Neuron (in vitro differentiated cells): ENCODE measurements at regions not wholly inside any gene's neighbourhood (a gene's known extent, or its start where the extent isn't known, plus 50 kb on each side); places are given as distances from the start of the nearest gene placed in this dataset.
A peak's percentile ranks its signal among the peaks of the same experiment; 100 is the strongest.

ENCODE experiments used
- H2AFZ ChIP-seq: one replicate; pipeline ENCODE4 v1.6.1; 2013; ENCODE audit warnings: low read depth, mild to moderate bottlenecking, inconsistent platforms, low read length, moderate library complexity
- H3K27me3 ChIP-seq: one replicate; pipeline ENCODE4 v1.6.1; 2013; ENCODE audit warnings: low read length; ENCODE audit not compliant: insufficient read depth
- H3K36me3 ChIP-seq: one replicate; pipeline ENCODE4 v1.6.1; 2013; ENCODE audit warnings: low read length; ENCODE audit not compliant: insufficient read depth
- H3K4me1 ChIP-seq: one replicate; pipeline ENCODE4 v1.6.1; 2013; ENCODE audit warnings: low read length; ENCODE audit not compliant: insufficient read depth
- H3K4me3 ChIP-seq: 2 replicates; pipeline ENCODE4 v1.5.1; 2013; ENCODE audit warnings: mild to moderate bottlenecking, low read length, moderate library complexity
- H3K9me3 ChIP-seq: one replicate; pipeline ENCODE4 v1.6.1; 2013; ENCODE audit warnings: low read length

DNA sequence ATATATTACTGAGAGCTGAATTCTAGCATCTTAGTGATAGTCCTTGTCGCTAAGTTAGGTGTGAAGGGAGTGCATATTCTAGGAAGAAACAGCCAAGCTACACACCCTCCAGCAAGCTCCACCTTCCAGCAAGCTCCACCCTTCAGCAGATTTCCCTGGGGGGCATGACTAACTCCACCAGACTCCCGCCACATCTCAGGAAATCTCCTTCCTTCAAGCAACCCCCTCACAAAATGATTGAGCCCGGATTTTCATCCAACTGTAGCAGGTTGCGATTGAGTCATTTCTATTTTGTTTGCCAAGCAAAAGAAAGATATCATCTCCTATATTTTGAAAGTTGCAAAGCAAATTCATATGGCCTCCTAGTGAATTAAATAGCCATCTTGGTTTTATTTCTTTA, 162.1 kb upstream of the TMTC4 start:
- Histone ChIP-seq H3K27me3 (no peaks in the 10 kb centered on the region), H2AFZ (no peak overlapping the region), H3K36me3 (no peaks in the 10 kb centered on the region), H3K4me3 (no peak overlapping the region), H3K9me3 (peaks cover 2% of the 10 kb centered on the region), H3K4me1 (no peaks in the 10 kb centered on the region)

DNA sequence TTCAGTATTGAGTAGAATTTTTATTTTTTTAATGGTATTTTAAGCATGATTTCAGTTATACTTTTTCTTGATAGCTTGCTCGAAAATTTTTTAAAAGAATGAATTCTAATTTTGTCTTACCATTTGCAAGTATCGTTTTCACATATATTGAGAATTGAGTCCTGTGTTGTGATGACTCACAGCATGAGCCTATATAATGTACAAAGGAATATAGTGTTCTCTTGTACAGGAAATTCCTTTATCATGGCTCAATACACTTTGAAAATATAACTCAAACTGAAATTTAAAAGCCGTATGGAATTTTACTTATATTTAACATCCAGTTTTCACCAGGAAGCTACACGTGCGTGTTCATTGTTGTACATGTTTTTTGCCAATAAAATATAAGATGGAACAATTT, 161.1 kb upstream of the TMTC4 start:
- no peaks in the 10 kb centered on the region for H3K4me1 ChIP-seq
- H3K4me3 ChIP-seq, result no peak overlapping the region
- H3K36me3 ChIP-seq, result no peaks in the 10 kb centered on the region
- H2AFZ ChIP-seq, result no peak overlapping the region
- no peaks in the 10 kb centered on the region for H3K27me3 ChIP-seq
- H3K9me3 ChIP-seq, result peaks cover 2% of the 10 kb centered on the region

DNA sequence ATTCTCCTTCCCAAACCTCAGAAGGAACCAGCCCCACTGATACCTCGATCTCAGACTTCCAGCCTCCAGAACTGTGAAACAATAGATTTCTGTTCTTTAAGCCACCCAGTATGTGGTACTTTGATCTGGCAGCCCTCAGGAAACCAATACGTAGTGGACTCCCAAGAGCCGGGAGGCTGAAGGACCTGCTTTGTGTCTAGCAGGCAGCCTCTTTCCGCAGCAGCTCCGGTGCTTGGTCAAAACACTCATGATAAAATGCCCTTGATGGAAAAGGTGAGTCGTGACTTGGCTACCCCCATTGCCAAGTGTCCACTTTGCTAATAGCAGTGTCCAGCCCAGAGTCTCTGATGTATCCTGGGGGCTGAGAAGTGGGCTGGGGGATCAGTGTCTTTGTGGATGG, 158.8 kb upstream of the TMTC4 start:
- no peak overlapping the region for H3K4me3 ChIP-seq
- H3K4me1 ChIP-seq, result no peaks in the 10 kb centered on the region
- H3K27me3 ChIP-seq, result no peaks in the 10 kb centered on the region
- no peak overlapping the region for H2AFZ ChIP-seq
- peaks cover 2% of the 10 kb centered on the region for H3K9me3 ChIP-seq
- no peaks in the 10 kb centered on the region for H3K36me3 ChIP-seq

DNA sequence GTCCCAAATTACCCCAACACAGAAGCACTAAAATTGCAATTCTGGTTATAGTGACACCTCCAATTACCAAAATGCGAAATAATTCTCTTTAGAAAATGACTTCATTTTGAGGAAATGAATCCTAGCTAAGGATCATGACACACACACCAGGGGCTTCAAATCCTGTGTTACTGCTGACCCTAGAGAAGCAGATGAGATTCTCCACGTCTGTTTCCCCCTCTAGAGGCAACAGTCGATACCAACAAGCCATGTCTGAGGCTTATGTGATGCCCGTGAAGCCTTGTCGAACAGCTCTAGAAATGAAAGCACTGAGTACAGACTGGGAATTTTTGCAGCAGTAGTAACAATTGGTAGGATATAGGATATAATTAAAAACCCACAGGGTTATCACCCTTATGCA, 153.6 kb upstream of the TMTC4 start:
- Histone ChIP-seq H2AFZ (peak overlapping the region; percentile 22), H3K9me3 (peaks cover 2% of the 10 kb centered on the region), H3K36me3 (no peaks in the 10 kb centered on the region), H3K27me3 (no peaks in the 10 kb centered on the region), H3K4me1 (peaks cover 8% of the 10 kb centered on the region), H3K4me3 (no peak overlapping the region)

DNA sequence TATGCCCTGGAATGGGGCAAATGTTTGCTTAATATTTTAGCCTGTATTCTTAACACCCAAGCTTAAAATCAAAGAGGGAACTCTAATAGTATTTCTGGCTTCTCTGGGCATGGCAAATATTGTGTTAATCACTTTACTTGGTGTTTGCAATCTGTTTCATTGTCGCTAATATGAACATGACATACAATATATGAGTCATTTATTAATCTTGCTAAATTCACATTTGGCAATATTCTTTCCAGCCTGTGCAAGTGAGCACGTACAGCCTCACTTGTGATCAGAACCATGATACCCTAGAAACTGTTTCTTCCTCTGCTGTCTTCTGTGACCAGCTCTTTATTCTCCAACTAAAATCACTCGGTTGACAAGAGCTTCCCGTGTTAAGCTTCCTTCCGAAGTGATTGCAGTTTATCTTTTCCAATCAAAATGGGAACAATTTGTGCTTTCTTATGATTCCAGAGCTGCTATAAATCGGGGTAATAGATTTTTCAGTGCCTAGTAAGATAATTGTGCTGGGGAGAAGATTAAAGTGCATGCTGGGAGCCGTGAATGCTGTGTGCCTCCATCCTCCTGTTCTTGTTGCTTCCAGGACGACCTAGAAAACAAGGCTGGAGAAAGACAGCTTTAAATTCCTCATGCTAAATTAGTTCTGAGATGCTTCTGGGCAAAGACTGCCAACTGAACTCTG, 153.0 kb upstream of the TMTC4 start:
- peaks cover 8% of the 10 kb centered on the region for H3K4me1 ChIP-seq
- no peaks in the 10 kb centered on the region for H3K27me3 ChIP-seq
- no peaks in the 10 kb centered on the region for H3K36me3 ChIP-seq
- no peak overlapping the region for H3K4me3 ChIP-seq
- peaks cover 1% of the 10 kb centered on the region for H3K9me3 ChIP-seq
- H2AFZ ChIP-seq, result no peak overlapping the region

DNA sequence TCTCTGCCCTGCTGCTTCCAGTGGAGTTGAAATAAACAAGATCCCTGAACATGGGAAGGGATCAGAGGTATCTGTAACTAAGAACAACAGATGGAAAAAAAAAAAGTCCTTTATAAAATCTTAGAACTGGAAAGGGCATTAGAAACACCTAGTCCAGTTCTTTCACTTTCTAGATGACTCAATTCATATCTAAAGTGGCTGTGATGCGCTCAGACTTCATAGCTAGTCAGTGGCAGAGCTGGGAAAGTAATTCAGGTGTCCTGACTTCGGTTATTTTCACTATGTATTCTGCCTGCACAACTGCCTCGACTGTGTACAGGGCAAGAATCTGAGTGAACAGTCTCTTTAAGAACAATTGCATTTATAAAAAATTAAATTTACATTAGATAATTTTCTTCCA, 151.8 kb upstream of the TMTC4 start:
- no peaks in the 10 kb centered on the region for H3K36me3 ChIP-seq
- peaks cover 8% of the 10 kb centered on the region for H3K4me1 ChIP-seq
- no peak overlapping the region for H3K4me3 ChIP-seq
- H3K9me3 ChIP-seq, result no peaks in the 10 kb centered on the region
- no peaks in the 10 kb centered on the region for H3K27me3 ChIP-seq
- H2AFZ ChIP-seq, result no peak overlapping the region

DNA sequence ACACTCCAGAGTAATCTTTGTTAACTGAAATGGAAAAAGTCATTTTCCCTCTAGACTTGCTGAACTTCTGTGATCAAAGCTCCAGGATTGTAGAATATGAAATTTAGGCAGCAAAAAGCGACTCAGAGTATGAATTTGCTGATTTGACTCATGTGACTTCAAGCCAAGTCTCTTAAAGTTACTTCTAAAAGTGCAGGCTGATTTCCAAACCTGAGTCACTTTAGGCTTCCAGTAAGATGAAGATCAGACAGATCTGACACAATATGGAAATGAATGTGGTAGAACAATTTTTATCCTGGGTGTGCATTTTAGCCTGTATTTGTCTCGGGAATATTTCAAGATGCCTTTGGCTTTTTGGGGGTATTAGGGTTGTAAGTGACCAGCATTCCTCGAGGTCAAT, 151.0 kb upstream of the TMTC4 start:
- Histone ChIP-seq H2AFZ (no peak overlapping the region), H3K27me3 (no peaks in the 10 kb centered on the region), H3K4me3 (no peak overlapping the region), H3K36me3 (no peaks in the 10 kb centered on the region), H3K4me1 (peaks cover 8% of the 10 kb centered on the region), H3K9me3 (no peaks in the 10 kb centered on the region)

DNA sequence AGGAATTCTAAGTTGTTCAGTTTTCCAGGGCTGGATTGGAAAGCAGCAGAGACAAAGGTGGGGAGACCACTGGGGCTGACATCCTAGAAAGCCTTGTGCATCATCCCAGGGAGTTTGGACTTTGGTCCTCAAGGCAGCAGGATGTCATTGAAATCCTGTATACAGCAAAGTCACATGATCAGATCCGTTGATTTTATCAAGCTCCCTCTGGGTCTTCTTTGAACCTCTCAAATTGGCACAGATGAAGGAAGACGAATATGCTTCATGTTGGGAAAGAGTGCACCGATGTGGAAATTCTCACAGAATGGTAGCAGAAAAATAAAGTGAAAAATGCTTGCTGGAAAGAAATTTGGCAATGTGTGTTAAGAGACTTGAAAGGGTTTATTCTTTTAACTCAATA, 149.8 kb upstream of the TMTC4 start:
- Histone ChIP-seq H3K9me3 (no peaks in the 10 kb centered on the region), H3K36me3 (no peaks in the 10 kb centered on the region), H2AFZ (no peak overlapping the region), H3K4me3 (no peak overlapping the region), H3K27me3 (no peaks in the 10 kb centered on the region), H3K4me1 (peaks cover 12% of the 10 kb centered on the region)

DNA sequence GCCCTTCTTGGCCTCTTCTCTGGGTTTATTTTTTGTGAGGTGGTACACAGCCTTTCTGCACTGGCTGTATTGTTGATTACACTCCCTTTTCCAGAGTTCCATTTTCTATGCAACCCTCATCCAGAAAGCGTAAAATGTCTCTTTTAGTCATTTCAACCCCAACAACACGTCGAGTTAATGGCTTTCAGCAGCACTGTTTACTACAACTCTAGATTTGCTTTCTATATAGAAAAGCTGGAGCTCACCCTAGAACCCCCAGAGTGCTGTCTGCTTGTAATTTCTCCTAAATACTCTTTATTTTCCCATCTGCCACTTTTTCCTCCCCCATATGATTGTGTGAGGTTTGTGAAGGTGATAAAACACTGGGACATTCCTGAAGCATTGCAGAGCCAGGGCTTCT, 148.9 kb upstream of the TMTC4 start:
- Histone ChIP-seq H3K4me3 (no peak overlapping the region), H3K9me3 (no peaks in the 10 kb centered on the region), H3K36me3 (no peaks in the 10 kb centered on the region), H2AFZ (no peak overlapping the region), H3K27me3 (no peaks in the 10 kb centered on the region), H3K4me1 (peaks cover 21% of the 10 kb centered on the region)

DNA sequence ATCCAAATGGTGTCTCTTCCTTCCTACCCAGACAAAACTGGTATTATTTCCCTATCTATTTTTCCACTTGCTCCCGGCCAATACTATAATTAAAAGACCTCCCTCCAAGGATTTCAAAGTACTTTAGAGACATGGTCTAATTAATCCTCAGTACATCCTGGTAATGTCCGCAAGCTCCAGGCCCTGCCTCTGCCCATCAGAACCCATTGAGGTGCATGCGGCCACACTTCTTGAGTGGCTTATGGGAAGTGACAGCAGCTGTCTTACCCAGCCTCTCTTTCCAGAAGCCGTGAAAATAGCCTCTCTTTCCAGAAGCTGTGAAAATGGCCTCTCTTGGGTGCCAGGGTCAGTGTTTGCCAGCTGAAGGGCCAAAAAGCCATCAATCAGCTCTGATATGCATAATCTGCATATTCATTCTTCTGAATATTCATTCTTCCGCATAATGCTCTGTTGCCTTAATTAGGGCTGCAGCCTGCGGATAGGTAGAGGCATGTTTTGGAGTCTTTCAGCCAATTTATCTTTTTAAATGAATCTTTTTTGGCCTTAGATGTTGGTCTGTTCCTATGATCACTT, 148.4 kb upstream of the TMTC4 start:
- Histone ChIP-seq H3K36me3 (no peaks in the 10 kb centered on the region), H2AFZ (no peak overlapping the region), H3K4me3 (no peak overlapping the region), H3K4me1 (peaks cover 26% of the 10 kb centered on the region), H3K27me3 (no peaks in the 10 kb centered on the region), H3K9me3 (no peaks in the 10 kb centered on the region)

DNA sequence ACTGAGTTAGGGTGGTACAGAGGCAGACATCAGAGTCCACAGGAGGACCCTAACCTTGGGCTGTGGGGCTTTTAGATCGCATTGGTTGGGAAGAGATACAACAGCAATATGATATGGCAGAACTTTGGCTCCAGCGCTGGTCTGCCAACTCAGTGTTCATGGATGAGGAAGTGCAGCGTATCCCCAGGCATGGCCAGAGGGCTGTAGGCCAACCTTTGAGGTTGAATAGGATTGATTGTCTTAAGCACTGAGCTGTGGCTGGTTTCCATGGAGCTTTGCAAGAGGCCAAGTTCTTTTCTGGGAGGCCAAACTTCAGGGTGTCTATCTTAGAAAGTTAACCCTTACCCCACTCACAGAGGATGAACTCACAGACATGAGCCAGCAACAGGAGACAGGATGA, 144.1 kb upstream of the TMTC4 start:
- Histone ChIP-seq H3K36me3 (no peaks in the 10 kb centered on the region), H3K4me1 (peaks cover 27% of the 10 kb centered on the region), H2AFZ (no peak overlapping the region), H3K27me3 (no peaks in the 10 kb centered on the region), H3K9me3 (no peaks in the 10 kb centered on the region), H3K4me3 (no peak overlapping the region)

DNA sequence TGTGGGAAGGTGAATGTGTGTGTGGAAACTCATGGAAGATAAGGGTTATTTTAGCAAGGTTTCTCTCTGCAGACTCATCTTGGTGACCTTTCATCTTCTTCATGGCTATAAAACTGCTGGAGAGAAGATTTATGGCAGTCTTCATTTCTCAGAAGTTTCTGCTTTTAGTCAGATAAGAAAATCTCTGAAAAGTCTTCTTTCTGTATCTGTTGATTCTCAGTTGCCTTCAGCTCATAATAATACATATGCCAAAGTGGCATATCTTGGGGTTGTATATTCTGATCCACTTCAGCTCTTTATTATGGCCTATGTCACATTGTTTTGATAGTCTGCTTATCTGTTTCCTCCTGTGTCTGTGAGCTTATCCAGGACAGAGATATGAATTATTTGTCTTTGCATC, 143.3 kb upstream of the TMTC4 start:
- Histone ChIP-seq H3K4me3 (no peak overlapping the region), H2AFZ (no peak overlapping the region), H3K36me3 (no peaks in the 10 kb centered on the region), H3K9me3 (no peaks in the 10 kb centered on the region), H3K27me3 (no peaks in the 10 kb centered on the region), H3K4me1 (peaks cover 33% of the 10 kb centered on the region)

DNA sequence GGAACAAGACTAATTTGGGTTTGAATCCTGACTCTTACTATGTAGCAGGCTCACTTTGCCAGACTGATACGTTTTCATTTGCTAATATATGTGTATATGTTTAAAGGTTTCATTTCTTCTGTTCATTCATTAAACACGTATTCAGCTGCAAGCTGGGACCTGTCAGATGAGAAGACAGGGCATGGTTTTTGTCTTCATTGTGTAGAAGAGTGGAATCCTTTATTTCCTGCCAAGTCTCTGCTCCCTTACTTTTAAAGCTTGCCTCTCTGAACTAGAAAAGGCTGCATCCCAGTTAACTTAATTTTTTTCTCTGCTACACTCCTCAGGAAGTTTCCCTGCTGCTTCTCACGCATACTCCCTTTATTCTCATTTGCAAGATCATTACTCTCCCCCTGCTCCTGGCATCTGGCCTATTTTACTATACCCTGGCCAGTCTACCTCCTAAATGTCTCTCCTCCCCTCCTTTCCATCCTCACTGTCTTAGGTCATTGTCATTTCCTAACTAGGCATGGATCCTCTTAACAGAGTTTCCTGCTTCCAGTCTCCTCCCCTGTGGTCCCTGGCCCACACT, 141.0 kb upstream of the TMTC4 start:
- peaks cover 52% of the 10 kb centered on the region for H3K4me1 ChIP-seq
- H3K4me3 ChIP-seq, result no peak overlapping the region
- no peaks in the 10 kb centered on the region for H3K36me3 ChIP-seq
- H3K9me3 ChIP-seq, result no peaks in the 10 kb centered on the region
- H2AFZ ChIP-seq, result no peak overlapping the region
- no peaks in the 10 kb centered on the region for H3K27me3 ChIP-seq
